Breast epithelium (tissue), 3 donors: ENCODE measurements at regions not wholly inside any gene's neighbourhood (a gene's known extent, or its start where the extent isn't known, plus 50 kb on each side); places are given as distances from the start of the nearest gene placed in this dataset.

Experiments used
- CTCF ChIP-seq, 3 donors: fragments of 450-650 bp; IDR thresholded peaks; one replicate each; pipeline ENCODE4 v1.5.1; 2016 to 2017; ENCODE audit warnings: antibody characterized with exemption in 3 of 3, mild to moderate bottlenecking in 3 of 3, moderate library complexity in 3 of 3
- POLR2A ChIP-seq: fragments of 450-650 bp; IDR thresholded peaks from one replicate; pipeline ENCODE4 v1.6.1; 2016; ENCODE audit warnings: antibody characterized with exemption, mild to moderate bottlenecking, moderate library complexity

- no peak for TF ChIP-seq CTCF (IDR thresholded peaks at IDR 0.05)
- TF ChIP-seq POLR2A = no peak
Measured at GRCh38 chr9:698276-698675, 143.2 kb upstream of the DMRT1 start.
